Endothelial cell of hepatic sinusoid (primary cell): ENCODE measurements at regions not wholly inside any gene's neighbourhood (a gene's known extent, or its start where the extent isn't known, plus 50 kb on each side); places are given as distances from the start of the nearest gene placed in this dataset.
"Not testable (repeated sequence)": the region's sequence is repeated elsewhere in the genome, so short reads cannot be mapped to it uniquely, and the experiment has no call there.

Experiments
- in situ Hi-C: cut with HindIII; loops from 2 replicates; pipeline ENCODE4 v1.10.0; 2017; ENCODE audit warnings: low sequenced_read_pairs

- in situ Hi-C loops = no loop called here
Measured at GRCh38 chrX:46367491-46367890, 177.7 kb downstream of the ZNF674 start.

DNA sequence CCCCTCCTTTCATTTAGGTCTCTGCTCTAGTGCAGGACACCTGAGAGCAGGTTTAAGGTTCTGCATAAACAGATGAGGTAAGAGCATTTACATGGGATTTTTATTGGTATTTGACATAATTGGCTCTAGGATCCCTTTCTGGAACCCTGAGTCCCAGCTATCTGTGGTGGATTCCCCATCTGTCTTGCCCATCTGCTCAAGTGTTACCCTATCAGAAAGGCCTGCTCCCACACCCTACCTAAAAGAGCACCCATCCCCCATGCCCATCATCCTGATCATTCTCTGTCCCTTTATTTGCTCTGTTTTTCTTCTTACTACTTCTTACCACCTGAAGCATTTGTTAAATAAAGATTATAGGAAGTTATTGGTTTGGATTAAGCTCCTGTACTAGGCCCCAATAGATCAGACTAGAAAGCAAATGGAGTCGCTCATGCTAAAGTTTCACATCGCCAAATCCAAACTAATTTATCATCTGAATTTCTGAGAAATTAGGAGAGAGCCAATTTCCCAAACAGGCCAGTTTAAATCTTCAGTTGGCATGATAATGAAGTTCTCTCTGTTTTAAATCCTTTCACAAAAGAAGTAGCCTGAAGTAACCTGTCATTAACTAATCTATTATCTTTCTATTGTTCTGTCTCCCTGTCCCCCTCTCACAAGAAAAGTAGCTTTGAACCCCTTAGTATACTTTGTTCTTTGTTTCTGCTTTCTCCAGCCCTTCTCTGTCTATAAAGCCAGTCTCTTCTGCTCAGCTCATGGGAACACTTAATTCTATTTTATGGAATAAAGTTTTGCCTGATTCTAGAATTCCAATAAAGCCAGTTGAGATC is 178.6 kb downstream of the ZNF674 start:
- in situ Hi-C loops = no loop called here

GRCh38 chrX:46354481-46354880 is 190.7 kb downstream of the ZNF674 start:
- in situ Hi-C loops = no loop called here

DNA sequence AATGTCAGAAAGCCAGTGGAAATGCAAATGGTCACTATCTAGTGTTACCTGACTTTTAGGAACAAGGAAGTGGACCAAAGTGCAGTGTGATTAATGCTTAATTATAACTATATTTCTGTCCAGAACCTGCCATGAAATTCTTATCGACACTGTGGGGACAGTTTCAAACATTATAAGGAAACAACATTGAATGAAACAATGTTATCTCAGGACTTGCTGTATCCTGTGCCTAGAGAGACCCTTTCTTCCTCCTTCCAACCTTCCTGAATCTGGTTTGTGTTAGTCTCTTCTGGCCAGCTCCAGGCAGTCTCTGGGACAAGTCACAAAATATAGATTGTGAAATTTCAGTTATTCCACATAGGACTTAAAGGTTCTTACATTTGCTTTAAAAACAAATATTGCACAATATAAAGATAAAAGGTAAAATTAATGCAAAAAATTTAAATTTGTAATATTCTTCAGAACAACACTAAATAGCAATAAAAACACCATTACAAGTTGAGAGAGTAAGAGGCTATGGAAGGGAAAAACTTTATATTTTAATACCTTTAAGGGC is 203.4 kb downstream of the ZNF674 start:
- in situ Hi-C loops = no loop called here

GRCh38 chrX:46340696-46341095 is 204.5 kb downstream of the ZNF674 start:
- in situ Hi-C loops = no loop called here

GRCh38 chrX:46333550-46333949 is 211.7 kb downstream of the ZNF674 start:
- in situ Hi-C loops = no loop called here

DNA sequence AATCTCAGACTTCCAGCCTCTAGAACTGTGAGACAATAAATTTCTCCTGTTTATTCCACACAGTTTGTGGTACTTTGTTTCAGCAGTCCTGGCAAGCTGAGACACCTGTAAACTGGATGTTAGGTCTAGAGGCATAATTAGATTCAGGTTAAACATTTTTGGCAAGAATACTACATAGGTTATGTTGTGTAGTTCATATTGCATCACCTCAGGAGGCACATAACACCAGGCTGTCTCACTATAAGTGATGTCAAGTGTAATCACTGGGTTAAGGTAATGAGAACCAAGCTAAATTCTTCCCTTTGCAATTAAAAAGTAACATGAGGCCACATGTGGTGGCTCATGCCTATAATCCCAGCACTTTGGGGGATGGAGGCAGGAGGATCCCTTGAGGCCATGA is 214.2 kb downstream of the ZNF674 start:
- in situ Hi-C loops = no loop called here

DNA sequence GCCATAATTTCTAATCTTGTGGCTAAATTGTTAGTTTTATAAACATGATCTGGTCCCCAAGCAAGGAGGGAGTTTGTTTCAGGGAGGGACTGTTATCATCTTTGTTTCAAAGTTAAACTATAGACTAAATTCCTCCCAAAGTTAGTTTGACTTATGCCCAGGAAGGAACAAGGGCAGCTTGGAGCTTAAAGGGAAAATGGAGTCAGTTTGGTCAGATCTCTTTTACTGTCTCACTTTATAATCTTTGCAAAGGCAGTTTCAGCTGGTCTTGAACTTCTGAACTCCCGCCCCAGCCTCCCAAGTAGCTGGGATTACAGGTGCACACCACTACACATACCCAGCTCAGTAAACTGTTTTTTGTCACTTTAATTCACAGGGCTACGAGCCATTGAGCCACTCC is 214.7 kb downstream of the ZNF674 start:
- in situ Hi-C loops = no loop called here

- in situ Hi-C loops = no loop called here
Measured at GRCh38 chrX:46328133-46328532, 217.1 kb downstream of the ZNF674 start.

DNA sequence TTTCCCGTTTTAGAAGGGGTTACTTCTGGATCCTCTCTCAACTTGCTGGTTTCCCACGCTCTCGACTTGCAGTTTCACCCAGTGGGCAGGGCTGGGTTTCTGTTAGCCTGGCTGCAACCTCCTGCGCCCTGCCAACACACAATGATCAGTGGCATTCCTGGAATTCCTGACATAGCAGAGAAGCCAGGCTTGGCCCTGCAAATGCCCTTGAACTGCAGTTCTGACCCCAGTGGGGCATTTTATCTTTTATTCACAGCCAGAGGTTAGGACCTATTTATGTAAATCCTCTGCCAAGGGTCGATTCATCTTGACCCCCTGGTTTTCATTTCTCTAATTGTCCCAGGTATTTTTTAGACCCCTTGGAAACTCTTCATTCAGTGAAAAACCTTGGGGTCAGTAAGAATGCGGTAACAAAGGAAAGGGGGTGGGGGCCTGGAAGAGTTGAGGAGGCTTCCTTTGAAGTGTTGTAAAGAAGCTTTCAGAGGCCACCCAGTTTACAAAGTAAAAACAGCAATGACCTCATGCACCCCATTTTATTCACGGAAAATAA is 217.6 kb downstream of the ZNF674 start:
- in situ Hi-C loops = no loop called here

GRCh38 chrX:46326161-46326560 is 219.1 kb downstream of the ZNF674 start:
- in situ Hi-C loops = no loop called here

GRCh38 chrX:46325312-46325877 is 219.8 kb downstream of the ZNF674 start:
- in situ Hi-C loops = no loop called here

DNA sequence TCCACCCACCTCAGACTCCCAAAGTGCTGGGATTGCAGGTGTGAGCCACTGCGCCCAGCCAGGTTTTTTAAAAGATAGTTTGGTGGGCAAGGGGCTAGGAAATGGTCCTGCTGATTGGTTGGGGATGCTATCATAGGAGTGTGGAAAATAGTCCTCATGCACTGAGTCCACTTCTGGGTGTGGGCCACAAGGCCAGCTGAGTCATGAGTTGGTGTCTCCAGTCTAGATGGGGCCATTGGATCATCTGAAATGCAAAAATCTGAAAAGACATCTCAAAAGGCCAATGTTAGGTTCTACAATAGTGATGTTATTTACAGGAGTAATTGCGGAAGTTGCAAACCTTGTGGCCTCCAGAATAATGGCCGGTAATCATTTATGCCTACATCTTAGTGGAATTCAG is 221.1 kb downstream of the ZNF674 start:
- in situ Hi-C loops = no loop called here

DNA sequence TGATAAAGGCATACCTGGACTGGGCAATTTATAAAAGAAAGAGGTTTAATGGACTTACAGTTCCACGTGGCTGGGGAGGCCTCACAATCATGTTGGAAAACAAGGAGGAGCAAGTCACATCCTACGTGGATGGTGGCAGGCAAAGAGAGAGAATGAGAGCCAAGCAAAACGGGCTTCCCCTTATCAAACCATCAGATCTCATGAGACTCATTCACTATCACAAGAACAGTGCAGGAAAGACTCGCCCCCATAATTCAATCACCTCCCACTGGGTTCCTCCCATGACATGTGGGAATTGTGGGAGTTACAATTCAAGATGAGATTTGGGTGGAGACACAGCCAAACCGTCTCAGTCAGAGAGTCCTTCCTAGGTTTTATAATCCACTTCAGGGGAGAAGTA is 222.3 kb downstream of the ZNF674 start:
- in situ Hi-C loops = not testable (repeated sequence)

DNA sequence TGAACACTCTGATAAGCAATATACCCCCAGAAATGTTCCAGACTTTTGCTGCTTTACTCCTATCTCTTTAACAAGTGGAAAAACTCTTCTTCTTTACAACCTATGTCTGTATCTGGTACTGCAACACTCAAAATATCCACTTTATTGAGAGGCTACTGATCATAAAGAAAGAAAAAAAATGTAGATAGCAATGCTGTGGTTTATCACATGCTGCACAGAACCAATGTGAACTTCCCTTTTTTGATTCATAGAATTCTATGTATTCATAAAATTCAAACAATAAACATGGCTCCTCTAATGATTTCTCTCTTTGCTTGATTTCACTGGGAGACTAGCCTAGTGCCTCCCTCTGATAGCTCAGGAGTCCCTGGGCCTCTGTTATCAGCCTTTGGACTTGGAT is 223.5 kb downstream of the ZNF674 start:
- in situ Hi-C loops = no loop called here

GRCh38 chrX:46319750-46320149 is 225.5 kb downstream of the ZNF674 start:
- in situ Hi-C loops = no loop called here

DNA sequence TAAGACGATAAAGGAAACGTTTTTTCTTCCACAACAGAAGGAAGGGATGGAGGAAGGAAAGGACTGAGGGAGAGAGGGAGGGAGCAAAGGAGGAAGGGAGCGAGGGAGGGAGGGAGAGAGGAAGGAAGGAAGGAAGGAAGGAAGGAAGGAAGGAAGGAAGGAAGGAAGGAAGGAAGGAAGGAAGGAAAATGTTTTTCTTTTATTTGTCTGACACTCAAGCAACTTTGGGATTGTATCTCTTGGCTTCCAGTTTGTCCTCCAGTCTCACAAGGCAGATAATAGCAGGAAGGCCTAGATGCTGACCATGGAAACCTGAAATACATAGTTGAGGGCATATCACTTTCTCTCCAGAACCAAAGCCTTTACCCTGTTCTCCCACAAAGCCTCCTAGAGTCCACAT is 226.7 kb downstream of the ZNF674 start:
- in situ Hi-C loops = no loop called here

DNA sequence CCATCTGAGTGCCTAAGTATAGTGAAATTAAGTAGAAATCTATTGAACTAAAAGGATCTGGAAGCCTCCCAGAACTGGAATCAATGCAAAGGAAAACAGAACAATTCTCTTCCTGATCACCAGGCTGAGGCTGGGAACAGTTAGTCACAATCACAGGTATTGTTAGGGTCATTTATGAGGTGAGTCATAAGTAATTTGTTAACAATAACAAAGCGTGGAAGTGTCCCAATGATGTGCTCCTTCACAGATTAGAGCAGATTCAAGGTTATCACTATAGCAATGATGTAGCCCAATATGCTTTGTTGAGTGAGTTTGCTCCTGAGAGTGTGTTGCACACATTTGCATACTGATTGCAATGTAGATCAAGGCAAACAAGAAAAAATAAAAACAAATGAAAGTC is 228.1 kb downstream of the ZNF674 start:
- in situ Hi-C loops = no loop called here

DNA sequence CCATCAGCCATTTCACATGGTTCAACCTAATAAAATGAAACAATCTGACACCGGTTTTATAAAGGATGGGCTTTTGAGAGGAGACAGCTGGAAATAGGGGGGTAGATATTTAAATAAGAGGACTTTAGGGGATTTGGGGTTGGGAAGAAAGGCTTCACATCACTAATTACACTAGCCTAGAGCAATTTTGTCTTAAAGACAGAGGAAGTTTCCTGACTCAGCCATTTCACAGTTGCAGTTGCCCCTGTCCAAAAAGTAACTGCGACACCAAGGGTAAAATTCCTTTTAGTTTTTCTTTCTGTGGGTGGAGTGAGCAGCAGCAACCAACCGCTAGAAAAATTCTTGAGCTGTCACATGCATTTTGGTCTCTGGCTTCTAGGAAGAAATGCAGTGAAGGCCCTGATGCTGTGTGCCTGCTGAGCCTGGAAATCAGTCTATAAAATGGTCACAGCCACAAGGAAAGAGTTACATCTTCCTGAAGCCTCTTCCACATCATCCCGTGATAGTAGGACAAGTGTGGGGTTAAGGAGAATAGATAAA is 233.6 kb downstream of the ZNF674 start:
- in situ Hi-C loops = no loop called here

DNA sequence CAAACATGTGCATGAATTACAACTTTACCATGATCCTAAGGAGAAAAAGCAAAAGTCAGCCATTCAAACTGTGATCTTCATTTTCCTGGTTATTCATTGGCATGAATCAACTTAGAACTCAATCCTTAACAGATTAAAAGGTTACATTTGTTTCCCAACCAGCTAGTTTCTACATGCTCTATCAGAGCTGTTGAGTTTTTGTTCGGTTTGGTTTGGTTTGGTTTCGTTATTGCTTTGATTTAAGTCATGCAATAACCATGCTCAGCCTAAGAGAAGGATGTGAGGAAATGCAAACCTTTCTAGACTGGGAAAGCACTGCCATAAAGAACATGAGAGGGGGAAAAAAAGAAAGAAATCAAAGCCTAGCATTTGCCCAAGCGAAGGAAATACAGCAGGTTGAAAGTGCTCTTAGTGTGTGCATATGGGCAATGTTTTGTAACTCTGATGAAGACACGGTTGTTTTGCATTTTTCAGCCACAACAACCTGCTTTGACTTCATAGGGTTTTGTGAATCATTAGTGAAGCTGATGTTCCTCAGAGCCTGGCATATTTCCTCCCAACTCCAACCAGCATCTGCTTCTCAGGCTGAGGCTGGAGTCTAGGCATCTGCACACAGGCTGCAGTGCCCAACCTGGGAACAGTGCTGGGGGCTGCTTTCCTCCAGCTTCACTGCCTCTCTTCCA is 234.3 kb downstream of the ZNF674 start:
- in situ Hi-C loops = no loop called here

- in situ Hi-C loops = no loop called here
Measured at GRCh38 chrX:46308110-46308509, 237.1 kb downstream of the ZNF674 start.
